Hindlimb muscle (tissue), 1 donor: ENCODE measurements at regions not wholly inside any gene's neighbourhood (a gene's known extent, or its start where the extent isn't known, plus 50 kb on each side); places are given as distances from the start of the nearest gene placed in this dataset.
"Not testable (repeated sequence)": the region's sequence is repeated elsewhere in the genome, so short reads cannot be mapped to it uniquely, and the experiment has no call there.

ENCODE experiments used
- DNase-seq: peaks from one replicate; pipeline ENCODE4 v3.0.0-alpha.2; 2013

DNA sequence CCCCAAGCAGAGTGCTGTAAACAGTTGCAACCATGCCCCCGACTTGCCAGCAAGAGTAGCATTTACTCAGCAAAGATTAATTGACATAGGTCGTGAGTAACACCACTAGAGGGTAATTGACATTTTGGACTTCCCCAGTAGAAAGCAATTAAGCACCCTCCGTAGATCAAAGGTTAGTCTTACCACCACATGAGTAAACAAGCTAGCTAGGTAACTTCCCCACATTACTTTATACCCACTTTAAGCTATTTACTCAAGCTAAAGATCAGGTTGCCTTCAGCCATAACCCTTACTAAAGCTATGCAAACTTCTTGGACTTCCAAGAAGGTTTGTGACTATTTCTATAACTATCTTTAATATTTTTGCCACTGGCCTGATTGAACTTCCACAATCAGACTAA lies 1072.7 kb downstream of the OTOL1 start:
- DNase-seq, result no peak

DNA sequence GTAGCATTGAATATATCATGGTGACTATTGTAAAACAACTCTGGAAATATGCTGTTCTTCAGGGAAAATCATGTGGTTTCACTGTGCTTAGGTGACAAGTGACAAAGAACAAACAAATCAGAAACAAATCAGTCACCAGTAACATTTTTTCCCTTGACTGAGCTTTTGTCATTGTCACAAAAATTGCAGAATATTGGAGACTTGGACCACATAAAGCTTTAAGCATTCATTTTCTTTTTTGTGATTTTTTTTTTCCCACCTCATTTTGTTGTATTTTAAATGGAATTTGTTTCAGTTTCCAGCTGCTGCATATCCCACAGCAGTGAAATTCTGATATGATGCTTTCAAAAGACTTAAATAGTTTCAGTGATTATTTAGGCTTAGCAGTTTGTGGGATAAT lies 1088.4 kb downstream of the OTOL1 start:
- DNase-seq, result no peak

DNA sequence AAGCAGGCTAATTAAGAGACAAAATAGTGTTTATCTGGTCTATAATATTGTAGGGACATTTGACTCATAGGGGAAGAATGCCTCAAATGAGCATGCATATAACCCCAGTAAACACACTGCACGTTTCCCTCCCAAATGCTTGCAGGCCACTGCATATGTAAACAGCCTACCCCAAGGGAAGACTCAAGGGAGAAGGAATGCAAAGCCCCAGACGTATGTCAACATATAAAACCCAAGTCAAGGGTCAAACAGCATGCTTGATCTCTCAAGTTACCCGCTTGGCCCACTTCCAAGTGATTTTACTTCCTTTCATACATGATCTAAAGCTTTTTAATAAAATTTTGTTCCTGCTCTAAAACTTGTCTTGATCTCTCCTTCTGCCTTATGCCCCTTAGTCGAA lies 1090.0 kb downstream of the OTOL1 start:
- no peak for DNase-seq

DNA sequence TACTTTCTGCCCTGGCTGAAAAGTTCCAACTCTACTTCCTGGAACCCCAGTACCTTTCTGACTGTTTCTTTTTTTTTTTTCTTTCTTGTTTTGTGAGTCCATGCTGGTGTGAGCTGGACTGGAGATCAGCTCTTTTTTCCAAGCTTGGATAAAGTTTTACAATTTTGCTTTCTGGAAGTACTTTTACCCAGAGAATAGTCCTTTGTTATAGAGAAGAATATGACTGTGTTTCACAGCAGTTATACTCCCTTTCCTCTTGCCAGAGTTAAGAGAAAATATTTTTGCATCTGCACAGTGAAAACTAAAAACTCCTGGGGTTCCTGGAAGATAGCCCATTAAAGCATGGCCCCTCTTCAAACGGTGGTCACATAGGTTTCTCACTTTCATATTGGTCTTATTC lies 1100.6 kb downstream of the OTOL1 start:
- no peak for DNase-seq

DNA sequence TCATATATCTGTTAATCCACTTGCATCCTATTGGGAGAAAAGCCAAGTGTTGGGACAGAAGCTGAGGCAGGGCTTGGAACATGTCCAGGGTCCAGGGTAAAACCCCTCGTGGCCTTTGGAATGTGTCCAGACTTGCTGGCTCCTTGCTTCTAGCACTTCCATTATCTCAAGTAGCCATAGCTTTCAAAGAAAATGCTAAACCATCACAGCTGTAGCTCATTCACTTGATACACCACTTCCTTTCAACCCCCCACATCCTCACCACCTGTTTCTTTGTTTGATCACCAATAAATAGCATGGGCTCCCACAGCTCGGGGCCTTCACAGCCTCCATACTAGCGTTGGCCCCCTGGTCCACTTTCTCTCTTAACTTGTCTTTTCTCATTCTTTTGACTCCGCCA lies 1101.9 kb downstream of the OTOL1 start:
- DNase-seq, result not testable (repeated sequence)

DNA sequence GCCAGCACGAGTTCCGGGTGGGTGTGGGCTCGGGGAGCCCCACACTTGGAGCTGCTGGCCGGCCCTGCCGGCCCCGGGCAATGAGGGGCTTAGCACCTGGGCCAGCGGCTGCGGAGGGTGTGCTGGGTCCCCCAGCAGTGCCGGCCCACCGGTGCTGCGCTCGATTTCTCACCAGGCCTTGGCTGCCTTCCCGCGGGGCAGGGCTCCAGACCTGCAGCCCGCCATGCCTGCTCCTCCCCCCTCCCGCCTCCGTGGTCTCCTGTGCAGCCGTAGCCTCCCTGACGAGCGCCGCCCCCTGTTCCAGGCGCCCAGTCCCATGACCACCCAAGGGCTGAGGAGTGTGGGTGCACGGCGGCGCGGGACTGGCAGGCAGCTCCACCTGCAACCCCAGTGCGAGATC lies 1103.1 kb downstream of the OTOL1 start:
- not testable (repeated sequence) for DNase-seq

DNA sequence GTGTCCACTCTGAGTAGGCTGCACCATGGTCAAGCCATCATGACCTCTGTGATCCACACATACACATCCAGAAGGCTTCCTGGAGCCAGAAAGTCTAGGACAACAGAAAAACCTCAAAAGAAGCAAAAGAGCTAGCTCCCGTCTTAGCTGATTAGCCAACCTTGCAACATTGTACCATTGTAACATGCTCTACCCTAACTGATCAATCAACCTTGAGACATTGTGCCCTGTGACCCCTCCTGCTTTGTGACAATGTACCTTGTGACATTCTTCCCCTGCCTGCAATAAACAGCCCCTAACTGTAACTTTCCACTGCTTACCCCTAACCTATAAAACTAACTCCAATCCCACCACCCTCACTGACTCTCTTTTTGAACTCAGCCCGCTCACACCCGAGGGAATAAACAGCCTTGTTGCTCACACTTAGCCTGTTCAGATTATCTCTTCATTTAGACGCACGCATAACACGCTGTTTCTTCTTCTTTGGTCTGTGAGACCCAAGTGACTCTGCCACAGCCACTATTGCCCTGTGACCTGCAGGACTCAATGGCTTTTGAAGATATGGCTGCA lies 1104.6 kb downstream of the OTOL1 start:
- DNase-seq, result no peak

DNA sequence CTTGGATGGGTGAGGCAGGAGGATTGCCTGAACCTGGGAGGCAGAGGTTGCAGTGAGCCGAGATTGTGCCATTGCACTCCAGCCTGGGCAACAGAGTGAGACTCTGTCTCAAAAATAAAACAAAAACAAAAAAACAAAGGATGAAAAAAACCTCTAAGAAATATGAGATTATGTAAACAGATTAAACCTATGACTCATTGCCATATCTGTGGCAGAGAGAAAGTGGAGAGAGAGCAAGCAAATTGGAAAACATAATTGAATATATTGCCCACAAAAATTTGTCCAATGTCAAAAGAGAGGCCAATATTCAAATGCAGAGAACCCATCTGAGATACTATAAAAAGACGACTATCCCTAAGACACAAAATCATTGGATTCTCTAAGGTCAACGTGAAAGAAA lies 1106.0 kb downstream of the OTOL1 start:
- DNase-seq, result no peak

DNA sequence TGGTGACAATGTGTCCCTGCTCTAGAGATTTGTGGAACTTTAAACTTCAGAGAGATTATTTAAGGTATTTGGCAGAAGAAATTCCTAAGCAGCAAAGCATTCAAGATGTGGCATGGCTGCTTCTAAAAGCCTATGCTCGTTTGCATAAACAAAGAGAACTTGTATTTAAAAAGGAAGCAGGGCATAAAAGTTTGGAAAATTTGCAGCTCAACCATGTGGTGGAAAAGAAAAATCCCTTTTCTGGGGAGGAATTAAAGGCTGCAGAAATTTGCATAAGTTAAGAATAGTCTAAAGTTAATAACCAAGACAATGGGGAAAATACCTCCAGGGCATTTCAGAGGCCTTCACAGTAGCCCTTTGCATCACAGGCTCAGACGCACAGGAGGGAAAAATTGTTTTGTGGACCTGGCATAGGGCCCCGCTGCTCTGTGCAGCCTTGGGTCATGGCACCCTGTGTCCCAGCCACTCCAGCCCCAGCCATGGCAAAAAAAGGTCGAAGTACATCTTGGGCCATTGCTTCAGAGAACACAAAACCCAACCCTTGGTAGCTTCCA lies 1109.1 kb downstream of the OTOL1 start:
- DNase-seq, result no peak

DNA sequence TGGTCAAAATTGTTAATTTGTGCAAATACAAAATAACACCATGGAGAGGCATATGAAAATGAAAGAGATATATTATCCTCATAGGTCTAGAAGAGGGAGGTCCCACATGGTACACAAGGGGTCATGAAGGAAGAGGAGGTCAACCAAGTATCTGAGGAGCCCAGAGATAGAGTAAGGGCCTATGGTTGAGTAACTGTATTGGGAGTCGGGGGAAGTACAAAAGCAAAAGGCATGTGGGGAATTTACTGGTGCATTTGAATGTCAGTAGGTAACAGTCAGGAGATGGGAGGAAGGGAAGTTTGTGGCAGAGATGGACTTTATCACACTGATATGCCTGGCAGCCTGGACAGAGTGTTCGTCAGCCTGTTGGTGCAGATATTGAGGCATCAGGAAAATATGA lies 1113.7 kb downstream of the OTOL1 start:
- no peak for DNase-seq

DNA sequence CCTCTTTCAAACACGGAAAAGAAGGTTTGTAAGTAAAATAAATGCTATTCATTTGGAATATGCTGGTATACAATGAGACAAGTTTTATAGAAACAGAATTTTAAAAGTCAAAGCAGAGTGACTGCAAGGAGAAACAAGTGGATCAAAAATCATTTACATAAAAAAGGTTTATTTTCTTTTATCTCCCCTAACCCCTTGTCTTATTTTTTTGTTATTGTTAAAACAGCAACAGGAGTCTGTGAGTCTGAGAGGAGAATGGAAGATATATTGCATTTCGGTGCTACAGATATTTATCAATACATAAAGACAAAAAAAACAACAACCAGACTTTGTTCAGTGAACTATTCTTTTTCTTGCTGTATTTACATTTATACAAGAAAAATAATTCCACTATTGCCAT lies 1116.4 kb downstream of the OTOL1 start:
- DNase-seq, result no peak

DNA sequence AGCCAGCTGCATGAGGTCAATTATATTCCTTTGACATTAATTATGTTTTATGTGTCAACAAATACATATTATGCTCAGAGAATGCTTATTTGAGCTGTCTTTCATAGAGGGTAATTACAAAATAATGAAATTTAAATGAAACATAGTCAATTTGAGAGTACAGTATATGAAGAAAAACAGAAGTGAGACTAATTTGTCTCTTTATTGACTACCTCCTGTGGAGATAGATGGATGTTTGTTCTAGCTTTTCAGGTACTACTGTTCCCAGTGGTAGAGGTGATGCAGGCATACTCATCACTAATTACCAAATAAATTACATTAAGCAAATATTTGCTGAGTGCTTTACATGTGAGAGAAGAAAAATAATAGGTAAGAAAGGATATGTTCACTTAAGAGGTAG lies 1129.6 kb downstream of the OTOL1 start:
- DNase-seq, result no peak

DNA sequence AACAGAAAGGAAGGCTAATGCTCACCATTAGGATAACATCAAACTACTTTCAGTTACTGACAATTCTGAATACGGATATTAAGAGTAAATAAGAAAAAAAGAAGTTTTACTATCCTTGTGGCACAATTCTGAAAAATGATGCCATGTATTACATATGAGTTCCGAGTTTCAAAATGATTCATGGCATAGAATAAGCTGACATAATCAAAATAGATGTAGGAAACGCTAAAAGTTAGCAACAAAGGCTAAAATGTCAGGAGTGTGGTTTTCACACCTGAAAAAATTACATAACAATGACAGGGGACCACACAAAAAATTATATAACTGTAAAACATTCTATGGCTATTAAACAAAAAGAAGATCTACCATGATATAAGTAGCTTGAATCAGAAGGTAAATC lies 1131.9 kb downstream of the OTOL1 start:
- no peak for DNase-seq

DNA sequence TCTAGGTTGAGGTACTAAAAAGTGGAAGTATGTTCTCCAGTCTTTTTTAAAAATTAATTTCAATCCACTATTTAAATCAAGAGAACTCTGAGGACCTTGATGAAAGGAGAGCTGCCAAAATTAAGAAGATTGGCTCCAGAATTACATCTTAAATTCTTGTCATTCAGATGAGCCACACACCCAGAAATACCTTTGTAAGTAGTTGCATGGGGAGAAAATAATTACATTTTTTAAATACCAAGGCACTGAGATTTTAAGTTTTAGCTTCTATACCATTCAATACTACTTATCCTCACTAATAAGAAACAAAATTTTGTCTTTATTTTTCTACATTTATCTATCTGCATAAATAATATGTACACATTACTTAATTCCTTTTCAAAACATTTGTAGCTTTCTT lies 1132.8 kb downstream of the OTOL1 start:
- DNase-seq, result no peak

DNA sequence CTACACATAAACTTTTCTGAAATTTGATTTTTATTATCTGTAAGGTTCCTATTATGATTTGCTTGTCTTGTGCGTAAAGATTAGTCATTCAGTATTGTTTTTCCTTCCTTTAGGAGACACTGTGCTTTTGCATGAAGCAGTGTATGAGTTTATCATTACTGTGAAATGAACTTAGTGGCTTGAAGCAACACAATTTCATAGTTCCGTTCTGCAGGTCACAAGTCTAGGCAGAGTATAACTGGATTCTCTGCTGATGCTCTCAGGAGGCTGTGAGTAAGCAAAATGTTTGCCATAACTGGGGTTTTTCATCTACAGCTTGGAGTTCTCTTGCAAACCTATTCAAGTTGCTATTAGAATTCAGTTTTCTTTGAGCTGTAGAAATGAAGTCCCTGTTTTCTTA lies 1136.1 kb downstream of the OTOL1 start:
- no peak for DNase-seq

DNA sequence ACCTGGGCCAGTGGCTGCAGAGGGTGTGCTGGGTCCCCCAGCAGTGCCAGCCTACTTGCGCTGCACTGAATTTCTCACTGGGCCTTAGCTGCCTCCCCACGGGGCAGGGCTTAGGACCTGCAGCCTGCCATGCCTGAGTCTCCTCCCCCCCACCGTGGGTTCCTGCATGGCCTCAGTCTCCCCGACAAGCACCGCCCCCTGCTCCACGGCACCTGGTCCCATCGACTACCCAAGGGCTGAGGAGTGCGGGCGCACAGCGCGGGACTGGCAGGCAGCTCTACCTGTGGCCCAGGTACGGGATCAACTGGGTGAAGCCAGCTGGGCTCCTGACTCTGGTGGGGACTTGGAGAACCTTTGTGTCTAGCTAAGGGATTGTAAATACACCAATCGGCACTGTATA lies 1143.6 kb downstream of the OTOL1 start:
- not testable (repeated sequence) for DNase-seq

DNA sequence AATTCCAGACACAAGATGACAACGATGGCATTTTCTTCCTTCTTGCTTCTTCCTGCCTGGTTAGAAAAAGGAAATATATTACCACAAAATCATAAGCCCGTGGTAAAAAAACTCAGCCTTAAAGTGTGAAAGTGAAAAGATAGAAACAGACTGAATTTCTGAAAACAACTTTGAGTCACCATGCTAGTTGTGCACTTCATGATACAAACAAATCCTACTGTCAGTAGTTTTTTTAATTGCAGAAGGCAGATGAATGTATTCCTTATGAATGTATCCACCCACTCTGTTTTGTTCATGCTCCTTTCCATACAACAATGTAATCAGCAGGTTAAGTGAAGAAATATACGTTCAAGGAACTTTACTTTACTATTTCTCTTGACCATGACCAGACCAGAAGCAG lies 1144.7 kb downstream of the OTOL1 start:
- DNase-seq, result no peak

DNA sequence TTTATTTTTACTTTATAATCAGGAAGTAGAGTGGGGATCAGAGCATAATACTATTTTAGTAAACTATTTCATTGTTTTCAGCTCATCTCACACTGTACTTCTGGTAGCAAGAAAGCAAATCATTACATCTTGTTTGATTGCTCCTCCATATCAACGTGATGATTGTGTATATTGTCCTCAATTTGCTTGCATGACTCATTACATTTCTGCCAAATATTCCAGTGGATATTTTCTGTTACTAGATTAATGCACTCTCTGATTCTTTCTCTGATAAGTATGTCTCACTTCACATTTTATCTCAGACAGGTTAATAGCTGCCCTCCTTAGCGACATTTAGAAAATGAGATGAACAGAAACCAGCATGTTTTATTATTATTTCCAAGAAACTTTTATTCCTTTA lies 1145.3 kb downstream of the OTOL1 start:
- DNase-seq, result no peak

DNA sequence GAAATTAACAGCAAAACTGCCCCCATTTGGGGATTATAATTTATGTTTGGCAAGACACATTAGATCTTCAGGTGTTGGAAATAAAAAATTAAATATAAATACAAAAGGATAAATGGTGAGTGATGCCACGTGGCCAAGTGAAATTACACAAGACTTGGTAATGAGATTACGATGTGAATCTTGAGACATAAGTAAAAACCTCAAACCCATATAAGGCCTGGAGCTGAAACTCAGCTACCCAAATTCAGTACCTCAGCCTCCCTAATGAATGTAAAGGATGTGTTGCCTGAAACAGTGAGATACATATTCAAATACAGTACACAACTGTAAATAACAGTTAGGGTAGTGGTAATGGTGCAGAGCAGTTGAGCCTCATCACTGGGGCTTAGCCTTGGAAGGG lies 1146.6 kb downstream of the OTOL1 start:
- no peak for DNase-seq

DNA sequence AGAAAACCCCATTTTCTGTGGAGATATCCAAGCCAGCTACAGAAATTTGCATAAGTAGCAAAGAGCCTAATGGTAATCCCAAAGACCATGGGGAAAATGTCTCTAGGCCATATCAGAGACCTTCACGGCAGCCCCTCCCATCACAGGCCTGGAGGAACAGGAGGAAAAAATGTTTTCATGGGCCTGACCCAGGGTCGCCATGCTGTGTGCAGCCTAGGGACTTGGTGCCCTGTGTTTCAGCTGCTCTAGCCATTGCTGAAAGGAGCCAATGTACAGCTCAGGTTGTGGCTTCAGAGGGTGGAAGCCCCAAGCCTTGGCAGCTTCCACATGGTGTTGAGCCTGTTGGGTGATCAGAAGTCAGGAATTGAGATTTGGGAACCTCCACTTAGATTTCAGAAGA lies 1150.7 kb downstream of the OTOL1 start:
- DNase-seq, result no peak

DNA sequence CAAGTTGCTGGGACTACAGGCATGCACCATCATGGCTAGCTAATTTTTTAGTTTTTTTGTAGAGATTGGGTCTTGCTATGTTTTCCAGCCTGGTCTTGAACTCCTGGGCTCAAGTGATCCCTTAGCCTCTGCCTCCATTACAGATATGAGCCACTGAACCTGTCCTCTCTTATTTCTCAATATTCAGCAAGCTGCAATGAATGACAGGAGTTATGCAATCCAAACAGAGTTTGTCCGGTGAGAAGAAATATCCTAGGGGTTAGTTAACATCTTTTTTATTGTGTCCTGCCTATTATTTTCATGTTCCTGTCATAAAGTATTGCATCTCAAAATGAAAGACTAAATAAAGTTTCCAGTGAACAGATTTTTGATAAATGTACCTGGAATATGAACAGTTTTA lies 1161.4 kb downstream of the OTOL1 start:
- DNase-seq, result no peak

DNA sequence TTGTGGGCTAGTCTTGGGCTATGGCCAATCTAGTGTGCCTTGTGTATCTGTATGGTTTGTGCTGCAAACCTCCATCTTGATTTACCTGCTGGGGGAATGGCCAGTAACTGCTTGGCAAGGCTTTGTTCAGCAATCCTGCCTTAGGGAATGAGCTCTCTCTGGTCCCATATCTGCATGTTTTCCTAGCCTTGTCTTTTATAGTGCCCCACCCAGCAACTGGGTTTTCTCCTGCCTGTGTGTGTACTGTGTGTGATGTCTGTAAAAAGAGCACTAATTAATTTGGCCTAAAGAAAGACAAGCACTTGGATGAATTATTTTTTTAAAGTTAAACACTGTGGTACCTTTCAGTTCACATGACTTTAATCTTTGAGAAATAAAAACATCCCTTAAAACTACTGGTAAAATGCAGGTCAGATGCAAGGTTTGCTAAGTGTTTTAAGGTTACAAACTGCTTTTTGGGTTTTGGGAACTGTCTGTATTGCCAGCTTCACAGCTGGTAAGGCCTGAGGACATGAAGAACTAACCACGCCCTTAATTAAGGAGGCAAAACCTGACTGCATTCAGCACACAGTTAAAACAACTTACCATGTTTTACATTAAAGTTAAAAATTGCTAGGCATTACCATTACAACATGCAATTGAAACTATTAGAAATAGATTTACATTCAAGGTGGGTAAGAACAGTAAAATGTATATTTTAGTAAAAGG lies 1169.2 kb downstream of the OTOL1 start:
- no peak for DNase-seq

DNA sequence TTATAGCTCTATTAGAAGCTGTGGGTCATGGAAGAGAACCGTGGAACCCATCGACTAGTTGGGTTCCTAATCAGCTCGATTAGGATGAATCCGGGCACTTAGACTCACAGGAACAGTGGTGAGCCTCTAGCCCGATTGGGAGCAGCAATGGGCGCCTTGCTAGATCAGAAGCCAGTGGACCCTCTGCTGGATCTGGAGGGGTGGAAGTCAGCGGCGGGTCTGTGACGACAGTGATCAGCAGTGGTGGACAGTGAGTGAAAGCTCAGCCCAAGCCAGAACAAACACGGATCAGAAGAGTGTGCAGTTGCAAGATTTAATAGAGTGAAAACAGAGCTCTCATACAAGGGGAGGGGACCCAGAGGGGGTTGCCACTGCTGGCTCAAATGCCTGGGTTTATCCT lies 1170.2 kb downstream of the OTOL1 start:
- DNase-seq, result no peak

DNA sequence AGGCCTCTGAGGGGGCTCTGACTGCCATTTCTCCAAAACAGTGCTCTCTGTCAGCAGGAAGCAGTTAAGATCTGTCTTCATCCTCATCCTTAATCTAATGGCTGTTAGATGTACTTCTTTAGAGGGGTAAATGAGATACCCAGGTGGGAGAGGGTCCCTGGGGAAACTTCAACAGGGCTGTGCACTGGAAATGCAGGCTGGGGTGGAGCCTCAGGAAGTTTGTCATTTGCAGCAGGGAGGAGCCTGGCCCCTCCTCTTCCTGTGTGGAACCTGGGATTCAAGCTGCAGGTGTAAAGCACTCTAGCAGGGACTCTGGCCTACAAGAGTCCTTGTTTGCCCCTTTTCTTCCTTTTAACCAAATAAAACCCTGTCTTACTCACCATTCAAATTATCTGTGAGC lies 1173.6 kb downstream of the OTOL1 start:
- DNase-seq, result no peak

DNA sequence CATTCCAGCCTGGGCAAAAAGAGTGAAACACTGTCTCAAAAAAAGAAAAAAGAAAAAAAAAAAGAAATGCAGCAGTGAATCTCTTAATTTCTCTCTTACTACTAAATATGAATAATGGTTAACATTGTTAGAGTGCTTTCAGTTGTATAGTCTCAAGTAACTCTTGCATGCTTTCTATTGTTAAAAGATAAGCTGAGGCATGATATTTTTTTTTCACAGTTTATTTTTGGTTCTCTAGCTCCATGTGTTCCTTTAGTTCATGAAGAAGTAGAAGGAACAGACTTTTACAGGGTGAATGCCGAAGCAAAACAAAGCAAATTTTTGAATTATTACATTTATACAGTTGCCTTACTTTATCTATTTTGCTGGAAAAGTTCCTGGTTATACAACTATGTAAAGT lies 1180.9 kb downstream of the OTOL1 start:
- DNase-seq, result no peak
